Neural progenitor cell (in vitro differentiated cells): ENCODE measurements at regions not wholly inside any gene's neighbourhood (a gene's known extent, or its start where the extent isn't known, plus 50 kb on each side); places are given as distances from the start of the nearest gene placed in this dataset.

ENCODE experiments used
- EZH2 ChIP-seq: fragments of 200-600 bp; sonication (generic); IDR thresholded peaks from 2 replicates; pipeline ENCODE4 v1.6.1; 2017; ENCODE audit warnings: antibody characterized with exemption, mild to moderate bottlenecking, moderate library complexity
- EZH2phosphoT487 ChIP-seq: fragments of 200-600 bp; sonication (generic); IDR thresholded peaks from 2 replicates; pipeline ENCODE4 v1.6.1; 2017; ENCODE audit warnings: antibody characterized with exemption
- TF ChIP-seq, protein P1 (sequence below): fragments of 200-600 bp; sonication (generic); IDR thresholded peaks from 2 replicates; pipeline ENCODE4 v1.5.1; 2017; ENCODE audit warnings: antibody characterized with exemption, mild to moderate bottlenecking

DNA sequence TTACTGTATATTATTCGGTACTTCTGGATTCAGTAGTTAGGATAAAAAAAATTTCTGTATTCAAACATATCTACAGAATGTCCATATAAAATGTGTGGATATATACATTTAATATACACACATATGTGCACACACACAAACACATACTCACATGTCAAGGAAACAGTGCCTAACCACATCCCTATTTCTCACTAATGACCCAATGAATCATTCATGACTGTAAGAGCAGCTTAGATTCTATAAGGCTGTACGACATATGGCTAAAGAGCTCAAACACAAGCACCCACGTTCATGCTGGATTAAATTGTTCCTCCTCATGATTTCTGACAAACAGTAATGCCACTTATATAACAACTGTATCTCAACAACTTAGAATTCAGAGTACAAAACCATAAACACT lies 457.3 kb downstream of the ADCYAP1 start:
- TF ChIP-seq, protein P1, sequence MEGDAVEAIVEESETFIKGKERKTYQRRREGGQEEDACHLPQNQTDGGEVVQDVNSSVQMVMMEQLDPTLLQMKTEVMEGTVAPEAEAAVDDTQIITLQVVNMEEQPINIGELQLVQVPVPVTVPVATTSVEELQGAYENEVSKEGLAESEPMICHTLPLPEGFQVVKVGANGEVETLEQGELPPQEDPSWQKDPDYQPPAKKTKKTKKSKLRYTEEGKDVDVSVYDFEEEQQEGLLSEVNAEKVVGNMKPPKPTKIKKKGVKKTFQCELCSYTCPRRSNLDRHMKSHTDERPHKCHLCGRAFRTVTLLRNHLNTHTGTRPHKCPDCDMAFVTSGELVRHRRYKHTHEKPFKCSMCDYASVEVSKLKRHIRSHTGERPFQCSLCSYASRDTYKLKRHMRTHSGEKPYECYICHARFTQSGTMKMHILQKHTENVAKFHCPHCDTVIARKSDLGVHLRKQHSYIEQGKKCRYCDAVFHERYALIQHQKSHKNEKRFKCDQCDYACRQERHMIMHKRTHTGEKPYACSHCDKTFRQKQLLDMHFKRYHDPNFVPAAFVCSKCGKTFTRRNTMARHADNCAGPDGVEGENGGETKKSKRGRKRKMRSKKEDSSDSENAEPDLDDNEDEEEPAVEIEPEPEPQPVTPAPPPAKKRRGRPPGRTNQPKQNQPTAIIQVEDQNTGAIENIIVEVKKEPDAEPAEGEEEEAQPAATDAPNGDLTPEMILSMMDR = no peak
- TF ChIP-seq EZH2 (no peak), EZH2phosphoT487 (no peak)
